Middle frontal gyrus (tissue), 1 donor: ENCODE measurements at regions not wholly inside any gene's neighbourhood (a gene's known extent, or its start where the extent isn't known, plus 50 kb on each side); places are given as distances from the start of the nearest gene placed in this dataset.

ENCODE experiments used
- DNase-seq: peaks from one replicate; pipeline ENCODE4 v3.0.0-alpha.2; 2015; ENCODE audit warnings: low spot score; ENCODE audit errors: extremely low spot score

- DNase-seq = no peak
These were observed 165.3 kb downstream of the LTN1 start for GRCh38 chr21:28827422-28827821.

- DNase-seq = no peak
These were observed 166.1 kb downstream of the LTN1 start for GRCh38 chr21:28826569-28826968.

DNA sequence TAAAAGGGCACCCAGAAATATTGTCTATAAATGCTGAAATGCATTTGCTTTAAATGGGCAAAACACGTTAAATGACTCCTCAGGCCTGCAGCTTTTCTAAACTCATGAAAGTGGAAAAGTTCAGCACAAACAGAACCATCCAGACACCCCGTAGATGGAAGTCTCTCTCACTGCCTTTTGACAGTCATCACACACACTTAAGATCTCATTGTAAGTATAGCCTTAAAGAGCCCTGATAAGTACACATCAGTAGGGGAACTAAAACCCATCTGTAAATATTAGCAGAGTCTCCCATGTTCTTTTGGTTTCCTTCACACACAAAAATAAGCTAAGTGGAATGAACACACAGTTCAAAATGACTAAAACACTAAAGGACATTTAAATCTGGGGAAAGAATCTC is 166.7 kb downstream of the LTN1 start:
- DNase-seq = no peak

GRCh38 chr21:28823429-28823828 is 169.2 kb downstream of the LTN1 start:
- no peak for DNase-seq

GRCh38 chr21:28822486-28823335 is 170.0 kb downstream of the LTN1 start:
- no peak for DNase-seq

GRCh38 chr21:28822123-28822399 is 170.6 kb downstream of the LTN1 start:
- no peak for DNase-seq

GRCh38 chr21:28821276-28822122 is 171.2 kb downstream of the LTN1 start:
- no peak for DNase-seq

GRCh38 chr21:28818663-28819278 is 173.9 kb downstream of the LTN1 start:
- DNase-seq = no peak

DNA sequence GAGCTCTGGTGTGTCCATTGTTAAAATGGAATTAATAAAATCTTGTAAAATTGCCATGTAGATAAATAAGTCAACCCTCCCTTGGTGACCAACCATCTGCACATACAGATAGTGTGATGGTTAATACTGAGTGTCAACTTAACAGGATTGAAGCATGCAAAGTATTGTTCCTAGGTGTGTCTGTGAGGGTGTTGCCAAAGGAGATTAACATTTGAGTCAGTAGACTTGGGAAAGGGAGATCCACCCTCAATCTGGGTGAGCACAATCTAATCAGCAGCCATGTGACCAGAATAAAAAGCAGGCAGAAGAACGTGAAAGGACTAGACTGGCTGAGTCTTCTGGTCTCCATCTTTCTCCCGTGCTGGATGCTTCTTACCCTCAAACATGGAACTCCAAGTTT is 174.8 kb downstream of the LTN1 start:
- DNase-seq = no peak

- no peak for DNase-seq
These were observed 180.8 kb downstream of the LTN1 start for GRCh38 chr21:28811860-28812259.

DNA sequence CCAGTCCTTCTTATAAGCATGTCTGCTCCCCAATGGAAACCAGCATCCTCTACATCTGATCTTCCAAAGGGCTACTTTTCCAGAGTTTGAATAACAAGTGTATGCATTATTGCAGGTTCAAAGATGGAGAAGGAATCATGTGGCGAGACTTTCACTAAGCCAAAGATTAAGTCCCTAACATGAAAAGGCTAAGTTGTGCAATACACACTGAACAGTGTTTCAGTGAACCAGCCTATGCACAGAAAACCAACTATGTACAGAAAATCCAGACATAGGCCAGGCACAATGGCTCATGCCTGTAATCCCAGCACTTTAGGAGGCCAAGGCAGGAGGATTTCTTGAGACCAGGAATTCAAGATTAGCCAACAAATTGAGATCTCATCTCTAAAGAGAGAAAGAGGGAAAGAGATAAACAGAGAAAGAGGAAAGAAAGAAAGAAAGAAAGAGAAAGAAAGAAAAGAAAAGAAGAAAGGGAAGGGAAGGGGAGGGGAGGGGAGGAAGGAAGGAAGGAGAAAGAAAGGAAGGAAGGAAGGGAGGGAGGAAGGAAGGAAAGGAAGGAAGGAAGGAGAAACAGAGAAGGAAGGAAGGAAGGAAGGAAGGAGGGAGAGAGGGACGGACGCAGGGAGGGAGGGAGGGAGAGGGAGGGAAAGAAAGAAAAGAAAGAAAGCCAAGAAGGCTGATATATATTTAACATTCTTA is 181.7 kb downstream of the LTN1 start:
- DNase-seq = no peak

GRCh38 chr21:28805885-28806284 is 186.8 kb downstream of the LTN1 start:
- no peak for DNase-seq

DNA sequence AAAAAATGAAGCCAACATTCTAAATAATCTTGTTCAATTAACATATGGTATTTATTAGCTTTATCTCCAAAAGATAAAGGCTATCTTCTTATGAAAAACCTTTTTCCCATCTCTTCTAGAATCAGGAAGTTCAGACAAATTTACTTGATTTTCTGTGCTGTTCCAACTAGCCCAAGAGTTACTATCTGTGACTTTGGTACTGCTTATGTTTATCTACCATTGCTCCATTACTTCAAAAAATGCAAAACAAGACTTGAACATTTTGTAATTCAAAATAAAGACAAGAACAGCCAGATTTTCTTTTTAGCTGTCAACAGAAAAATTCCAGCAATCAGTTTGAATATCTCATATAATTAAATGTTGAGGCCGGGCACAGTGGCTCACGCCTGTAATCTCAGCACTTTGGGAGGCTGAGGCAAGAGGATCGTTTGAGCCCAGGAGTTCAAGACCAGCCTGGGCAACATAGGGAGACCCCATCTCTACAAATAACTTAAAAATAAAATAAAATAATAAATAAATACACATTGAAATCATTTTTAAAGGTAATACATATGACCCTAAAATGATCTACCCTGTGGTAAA is 188.5 kb downstream of the LTN1 start:
- no peak for DNase-seq

GRCh38 chr21:28801906-28802305 is 190.8 kb downstream of the LTN1 start:
- DNase-seq = no peak

DNA sequence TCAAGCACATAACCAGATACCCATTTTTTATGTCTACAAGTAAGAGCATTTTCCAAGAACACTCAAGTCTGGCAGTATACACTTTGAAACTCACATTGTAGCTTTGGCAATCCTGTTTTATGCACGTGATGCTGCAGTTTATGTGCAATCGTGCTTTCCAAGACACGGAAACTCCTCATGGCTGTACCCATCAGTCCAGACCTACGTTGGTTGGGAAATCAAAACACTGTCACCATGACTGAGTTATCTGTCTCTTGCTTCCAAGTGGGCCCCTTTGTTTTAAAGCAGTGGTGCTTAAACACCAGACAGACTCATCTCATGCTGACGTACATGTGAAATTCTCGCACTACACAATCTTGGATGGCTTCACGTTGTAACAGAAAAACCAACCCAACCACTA is 192.8 kb downstream of the LTN1 start:
- DNase-seq = no peak

- no peak for DNase-seq
These were observed 193.9 kb downstream of the LTN1 start for GRCh38 chr21:28798798-28799197.

- DNase-seq = no peak
These were observed 197.4 kb downstream of the LTN1 start for GRCh38 chr21:28795251-28795650.

GRCh38 chr21:28794371-28794851 is 198.3 kb downstream of the LTN1 start:
- no peak for DNase-seq

DNA sequence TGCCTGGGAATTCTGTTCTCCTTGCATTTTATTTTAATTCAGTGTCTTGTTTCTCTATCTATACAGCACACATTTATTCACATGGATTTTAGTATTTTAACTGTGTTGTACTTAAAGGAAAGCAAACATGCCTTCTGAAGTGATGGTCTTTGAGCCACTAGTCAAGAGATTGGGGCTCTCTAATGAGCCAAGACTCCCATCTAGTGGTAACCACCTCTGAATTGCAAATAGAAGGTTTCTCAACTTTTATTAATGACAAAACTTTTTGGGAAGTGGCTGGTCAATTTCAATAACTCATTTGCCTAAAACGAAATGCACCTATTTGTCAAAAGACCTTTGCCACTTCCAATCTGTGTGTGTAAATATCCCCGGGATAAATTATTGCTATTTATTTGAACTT is 199.6 kb downstream of the LTN1 start:
- DNase-seq = no peak

DNA sequence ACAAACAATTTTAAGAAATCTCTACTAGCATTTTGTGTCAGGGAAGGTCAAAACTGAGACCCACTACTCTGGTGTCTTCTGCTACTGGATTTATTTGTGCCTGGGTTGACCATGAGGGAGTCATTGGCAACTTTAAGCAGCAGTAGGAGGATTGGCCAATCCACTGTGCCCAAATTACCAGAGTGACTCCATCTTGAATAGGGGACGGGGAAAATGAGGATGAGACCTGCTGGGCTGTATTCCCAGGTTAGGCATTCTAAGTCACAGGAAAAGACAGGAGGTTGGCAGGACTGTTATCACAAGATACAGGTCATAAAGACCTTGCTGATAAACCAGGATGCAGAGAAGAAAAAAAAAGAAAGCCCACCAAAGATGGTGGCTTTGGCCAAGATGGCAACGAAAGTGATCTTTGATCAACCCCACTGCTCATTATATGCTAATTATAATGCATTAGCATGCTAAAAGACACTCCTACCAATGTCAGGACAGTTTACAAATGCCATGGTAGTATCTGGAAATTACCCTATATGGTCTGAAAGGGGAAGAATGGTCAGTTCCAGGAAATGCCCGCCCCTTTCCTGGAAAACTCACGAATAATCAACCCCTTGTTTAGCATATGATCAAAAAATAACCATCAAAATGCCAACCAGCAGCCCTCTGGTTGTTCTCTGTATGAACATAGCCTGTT is 200.9 kb downstream of the LTN1 start:
- DNase-seq = no peak

- DNase-seq = no peak
These were observed 202.3 kb downstream of the LTN1 start for GRCh38 chr21:28790335-28790734.
